Activated CD8-positive, alpha-beta memory T cell treated with anti-CD3 and anti-CD28 coated beads for 36 hours (primary cell): ENCODE measurements at regions not wholly inside any gene's neighbourhood (a gene's known extent, or its start where the extent isn't known, plus 50 kb on each side); places are given as distances from the start of the nearest gene placed in this dataset.

Source experiments
- CTCF ChIA-PET: fragments of 350-600 bp; sonication (Branson Sonifier 250); formaldehyde crosslinking; loops from one replicate; lab custom pipeline; 2021; ENCODE audit warnings: antibody characterized with exemption; lab: Charles Lee
- POLR2A ChIA-PET: fragments of 350-600 bp; sonication (Branson Sonifier 250); formaldehyde crosslinking; loops from one replicate; lab custom pipeline; 2021; ENCODE audit warnings: antibody characterized with exemption; lab: Charles Lee

- ChIA-PET POLR2A (no interaction called here), CTCF (no interaction called here)
Observed at GRCh38 chr5:110056580-110057114, 366.9 kb downstream of the MAN2A1 start.

GRCh38 chr5:110058175-110058574 lies 368.4 kb downstream of the MAN2A1 start:
- ChIA-PET CTCF (no interaction called here), POLR2A (no interaction called here)

- ChIA-PET POLR2A (no interaction called here), CTCF (no interaction called here)
Observed at GRCh38 chr5:110062246-110062645, 372.5 kb downstream of the MAN2A1 start.

GRCh38 chr5:110063640-110064602 lies 374.2 kb downstream of the MAN2A1 start:
- CTCF ChIA-PET, result no interaction called here
- POLR2A ChIA-PET, result no interaction called here

- CTCF ChIA-PET, result no interaction called here
- POLR2A ChIA-PET, result no interaction called here
Observed at GRCh38 chr5:110064603-110065268, 375.0 kb downstream of the MAN2A1 start.

- ChIA-PET POLR2A (no interaction called here), CTCF (no interaction called here)
Observed at GRCh38 chr5:110070836-110071235, 381.1 kb downstream of the MAN2A1 start.

GRCh38 chr5:110072651-110073050 lies 382.9 kb downstream of the MAN2A1 start:
- POLR2A ChIA-PET, result interaction anchor here (0.7 kb wide), 1 partner anchor 464 kb away, joined by 7 read pairs; no protein-coding TSS in a partner anchor
- CTCF ChIA-PET, result no interaction called here

- CTCF ChIA-PET, result no interaction called here
- POLR2A ChIA-PET, result interaction anchor here (0.7 kb wide), 1 partner anchor 463 kb away, joined by 7 read pairs; no protein-coding TSS in a partner anchor
Observed at GRCh38 chr5:110073534-110073933, 383.8 kb downstream of the MAN2A1 start.

GRCh38 chr5:110075656-110076055 lies 385.9 kb downstream of the MAN2A1 start:
- ChIA-PET CTCF (interaction anchor here (1.2 kb wide), 1 partner anchor 22 kb away, joined by 3 read pairs; no protein-coding TSS in a partner anchor), POLR2A (no interaction called here)

GRCh38 chr5:110077147-110077546 lies 387.4 kb downstream of the MAN2A1 start:
- ChIA-PET POLR2A (no interaction called here), CTCF (no interaction called here)

- POLR2A ChIA-PET, result no interaction called here
Observed at GRCh38 chr5:110082194-110082593, 392.5 kb downstream of the MAN2A1 start.

GRCh38 chr5:110082863-110083262 lies 393.1 kb downstream of the MAN2A1 start:
- ChIA-PET CTCF (no interaction called here), POLR2A (no interaction called here)

More at GRCh38 chr5:110082194-110082593, 392.5 kb downstream of the MAN2A1 start:
- CTCF ChIA-PET, result interaction anchor here (0.6 kb wide), 1 partner anchor 462 kb away, joined by 3 read pairs; no protein-coding TSS in a partner anchor

GRCh38 chr5:110085826-110086225 lies 396.1 kb downstream of the MAN2A1 start:
- CTCF ChIA-PET, result no interaction called here
- POLR2A ChIA-PET, result no interaction called here

- POLR2A ChIA-PET, result no interaction called here
Observed at GRCh38 chr5:110086658-110087388, 397.1 kb downstream of the MAN2A1 start.

GRCh38 chr5:110087829-110088228 lies 398.1 kb downstream of the MAN2A1 start:
- ChIA-PET POLR2A (no interaction called here), CTCF (no interaction called here)

More at GRCh38 chr5:110086658-110087388, 397.1 kb downstream of the MAN2A1 start:
- CTCF ChIA-PET, result interaction anchor here (1.0 kb wide), 1 partner anchor 44 kb away, joined by 3 read pairs; no protein-coding TSS in a partner anchor

- ChIA-PET CTCF (no interaction called here), POLR2A (no interaction called here)
Observed at GRCh38 chr5:110088676-110089436, 399.1 kb downstream of the MAN2A1 start.

GRCh38 chr5:110092955-110093785 lies 403.4 kb downstream of the MAN2A1 start:
- ChIA-PET POLR2A (no interaction called here), CTCF (no interaction called here)

GRCh38 chr5:110094109-110094508 lies 404.4 kb downstream of the MAN2A1 start:
- CTCF ChIA-PET, result no interaction called here
- POLR2A ChIA-PET, result no interaction called here
